ENCODE measurements at regions not wholly inside any gene's neighbourhood (a gene's known extent, or its start where the extent isn't known, plus 50 kb on each side); places are given as distances from the start of the nearest gene placed in this dataset.

DNA sequence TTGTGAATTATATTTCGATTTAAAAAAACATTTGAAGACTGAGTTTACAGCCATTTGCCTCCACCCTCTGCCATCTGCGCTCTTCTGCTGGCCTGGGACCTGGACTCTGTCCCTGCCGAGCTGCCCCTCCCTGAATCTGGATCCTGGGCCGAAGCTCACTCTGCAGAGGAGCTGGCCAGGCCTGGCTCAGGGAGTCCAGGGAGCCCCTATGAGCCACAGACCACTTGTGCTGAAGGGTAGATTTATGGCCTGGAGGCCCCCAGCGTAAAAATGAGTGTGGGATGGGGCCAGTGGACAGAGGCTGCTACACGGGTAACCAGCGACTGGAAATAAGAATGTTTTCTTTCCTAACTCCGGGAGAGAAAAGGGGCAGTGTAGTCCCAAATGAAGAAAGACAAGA lies 129.8 kb downstream of the FGF18 start:
- TF ChIP-seq, protein P1, sequence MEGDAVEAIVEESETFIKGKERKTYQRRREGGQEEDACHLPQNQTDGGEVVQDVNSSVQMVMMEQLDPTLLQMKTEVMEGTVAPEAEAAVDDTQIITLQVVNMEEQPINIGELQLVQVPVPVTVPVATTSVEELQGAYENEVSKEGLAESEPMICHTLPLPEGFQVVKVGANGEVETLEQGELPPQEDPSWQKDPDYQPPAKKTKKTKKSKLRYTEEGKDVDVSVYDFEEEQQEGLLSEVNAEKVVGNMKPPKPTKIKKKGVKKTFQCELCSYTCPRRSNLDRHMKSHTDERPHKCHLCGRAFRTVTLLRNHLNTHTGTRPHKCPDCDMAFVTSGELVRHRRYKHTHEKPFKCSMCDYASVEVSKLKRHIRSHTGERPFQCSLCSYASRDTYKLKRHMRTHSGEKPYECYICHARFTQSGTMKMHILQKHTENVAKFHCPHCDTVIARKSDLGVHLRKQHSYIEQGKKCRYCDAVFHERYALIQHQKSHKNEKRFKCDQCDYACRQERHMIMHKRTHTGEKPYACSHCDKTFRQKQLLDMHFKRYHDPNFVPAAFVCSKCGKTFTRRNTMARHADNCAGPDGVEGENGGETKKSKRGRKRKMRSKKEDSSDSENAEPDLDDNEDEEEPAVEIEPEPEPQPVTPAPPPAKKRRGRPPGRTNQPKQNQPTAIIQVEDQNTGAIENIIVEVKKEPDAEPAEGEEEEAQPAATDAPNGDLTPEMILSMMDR (IDR thresholded peaks at IDR 0.05) = no peak
- no peak for TF ChIP-seq POLR2A (IDR thresholded peaks at IDR 0.05)

Measured in right lobe of liver (tissue), 4 donors.